Epithelial cell of esophagus (primary cell): ENCODE measurements at regions not wholly inside any gene's neighbourhood (a gene's known extent, or its start where the extent isn't known, plus 50 kb on each side); places are given as distances from the start of the nearest gene placed in this dataset.

Source experiments
- DNase-seq: peaks from one replicate; pipeline ENCODE4 v3.0.0; 2010; ENCODE audit warnings: low read depth
- H3K4me3 ChIP-seq: 2 replicates; pipeline ENCODE4 v1.5.1; 2011; ENCODE audit warnings: mild to moderate bottlenecking, low read length, control low read depth
- CTCF ChIP-seq: IDR thresholded peaks from 2 replicates; pipeline ENCODE4 v1.5.1; 2011; ENCODE audit warnings: low read depth, mild to moderate bottlenecking, low read length, control low read depth, inconsistent platforms; ENCODE audit not compliant: insufficient read depth; ENCODE audit errors: missing control alignments

DNA sequence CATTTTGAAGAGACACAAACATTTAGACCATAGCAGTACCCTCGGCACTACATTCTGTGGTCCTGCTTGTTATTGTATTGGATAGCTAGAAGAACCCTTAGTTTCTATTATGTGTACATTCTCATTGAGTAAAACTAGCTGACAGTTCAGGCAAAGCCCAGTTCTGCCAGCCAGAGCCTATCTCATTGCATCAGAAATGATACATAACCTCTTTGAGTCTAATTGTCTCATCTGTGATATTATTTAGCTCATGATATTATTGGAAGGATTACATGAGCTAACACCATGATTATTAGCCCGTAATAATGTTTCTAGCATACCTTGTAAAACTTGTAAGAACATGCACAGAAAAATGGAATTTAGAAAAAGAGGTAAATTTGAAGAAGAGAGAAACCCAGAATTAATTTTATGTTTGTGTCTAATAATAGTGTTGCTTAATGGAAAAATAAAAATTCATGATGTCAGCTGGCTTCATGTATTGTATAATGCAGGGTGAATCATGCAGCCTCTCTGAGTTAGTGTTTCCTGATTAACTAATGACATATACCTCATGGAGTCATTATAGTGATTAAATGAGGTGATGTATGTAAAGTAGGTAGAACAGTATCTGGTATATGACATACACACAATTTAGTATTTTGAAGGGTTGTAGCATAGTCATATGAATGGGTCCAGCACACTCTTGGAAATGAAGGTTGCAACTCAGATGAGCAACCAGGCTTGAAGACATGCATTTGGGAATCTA lies 339.4 kb upstream of the GRM7 start:
- peak; percentile 40 for DNase-seq
- no peak overlapping the region for H3K4me3 ChIP-seq
- TF ChIP-seq CTCF, result no peak

DNA sequence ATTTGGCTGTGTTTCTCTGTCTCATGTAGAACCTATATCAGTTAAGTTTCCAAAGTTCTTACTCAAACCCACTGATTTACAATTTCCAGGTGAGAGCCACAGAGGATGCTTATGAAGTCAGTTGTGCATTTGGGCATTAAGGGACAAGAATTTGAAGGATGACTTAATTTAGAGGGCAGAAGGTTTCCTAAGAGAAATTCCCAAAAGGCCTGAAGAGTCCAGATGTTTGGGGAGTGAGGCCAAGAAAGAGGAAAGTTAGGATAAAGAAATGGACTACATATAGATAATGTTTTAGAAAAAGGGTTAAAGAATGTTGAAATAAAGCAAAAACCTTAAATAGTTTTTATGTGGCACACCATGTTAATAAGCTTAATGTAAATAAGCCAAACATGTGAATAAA lies 338.7 kb upstream of the GRM7 start:
- H3K4me3 ChIP-seq, result no peak overlapping the region
- no peak for DNase-seq

DNA sequence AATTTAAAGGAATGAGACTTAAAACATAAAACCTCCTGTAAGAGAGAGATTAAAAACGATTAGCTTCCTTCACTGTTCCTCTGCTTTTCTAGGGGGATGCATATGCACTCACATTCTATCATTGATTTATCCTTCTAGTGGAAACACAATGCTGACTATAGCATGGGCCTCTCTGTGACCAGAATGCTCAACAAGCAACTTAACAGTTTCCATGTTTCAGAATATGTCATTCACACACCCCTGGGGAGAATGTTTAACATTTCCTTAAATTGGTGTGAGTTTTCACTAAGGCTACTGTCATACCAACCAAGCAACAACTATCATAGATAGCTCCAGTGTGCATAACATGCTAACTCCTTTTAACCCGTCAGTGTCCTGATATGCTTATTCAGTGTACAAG lies 337.9 kb upstream of the GRM7 start:
- DNase-seq, result no peak
- no peak overlapping the region for H3K4me3 ChIP-seq

More for the DNA sequence above, 338.7 kb upstream of the GRM7 start:
- TF ChIP-seq CTCF, result no peak

DNA sequence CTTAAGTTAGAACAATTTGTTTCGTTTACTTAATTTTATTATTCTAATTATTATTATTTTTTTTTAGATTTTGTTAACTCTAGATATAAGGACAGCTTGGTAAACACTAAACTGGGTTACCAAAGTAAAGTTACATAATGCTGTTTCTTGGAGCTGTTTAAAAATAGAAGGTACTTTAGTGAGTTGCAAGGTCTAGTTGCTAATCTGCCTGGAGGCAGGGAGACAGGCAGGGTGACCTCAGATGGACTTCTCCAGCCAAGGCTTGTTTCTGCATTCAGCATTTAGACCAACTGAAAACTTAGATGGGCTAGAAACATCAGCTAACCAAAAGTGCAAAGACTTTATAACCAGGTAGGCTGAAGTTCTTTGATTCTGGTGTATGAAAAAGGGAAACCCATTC lies 336.4 kb upstream of the GRM7 start:
- TF ChIP-seq CTCF, result no peak
- no peak overlapping the region for H3K4me3 ChIP-seq
- DNase-seq, result no peak

More for the DNA sequence above, 337.9 kb upstream of the GRM7 start:
- TF ChIP-seq CTCF, result no peak

DNA sequence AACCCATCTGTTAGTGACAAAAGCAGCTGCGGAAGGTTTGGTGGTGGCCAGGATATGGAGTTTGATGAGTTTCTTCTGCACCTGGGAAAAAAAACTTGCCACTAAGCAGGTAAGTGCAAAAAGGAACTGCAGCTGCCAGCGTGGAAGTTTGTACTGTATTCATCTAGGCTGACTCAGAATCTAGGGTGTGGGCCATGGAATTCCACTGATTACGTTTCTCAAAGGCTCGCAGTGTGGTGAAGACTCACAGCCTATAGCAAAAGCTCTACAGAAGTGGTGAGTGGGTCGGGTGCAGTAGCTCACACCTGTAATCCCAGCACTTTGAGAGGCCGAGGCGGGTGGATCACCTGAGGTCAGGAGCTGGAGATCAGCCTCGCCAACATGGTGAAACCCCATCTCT lies 334.6 kb upstream of the GRM7 start:
- DNase-seq, result peak; percentile 58
- TF ChIP-seq CTCF, result no peak
- no peak overlapping the region for H3K4me3 ChIP-seq

- H3K4me3 ChIP-seq, result no peak overlapping the region
- TF ChIP-seq CTCF, result no peak
- no peak for DNase-seq
Observed at GRCh38 chr3:6526861-6527260, 334.1 kb upstream of the GRM7 start.

- TF ChIP-seq CTCF, result no peak
- DNase-seq, result peak; percentile 50
- no peak overlapping the region for H3K4me3 ChIP-seq
Observed at GRCh38 chr3:6528951-6529350, 332.0 kb upstream of the GRM7 start.
